Fibroblast of lung (primary cell): ENCODE measurements at regions not wholly inside any gene's neighbourhood (a gene's known extent, or its start where the extent isn't known, plus 50 kb on each side); places are given as distances from the start of the nearest gene placed in this dataset.

Experiments used
- DNase-seq, 2 donors: peaks; one replicate each; pipeline versions ENCODE4 v3.0.0 to v3.0.0-alpha.2; 2010; ENCODE audit warnings: low read depth in 2 of 2
- H2AFZ ChIP-seq: 2 replicates; pipeline ENCODE4 v1.5.1; 2012; ENCODE audit warnings: low read length, control low read depth, inconsistent platforms
- H3K27ac ChIP-seq: 2 replicates; pipeline ENCODE4 v1.5.1; 2011; ENCODE audit warnings: low read length, control low read depth; ENCODE audit not compliant: insufficient read depth
- H3K27me3 ChIP-seq: 2 replicates; pipeline ENCODE4 v1.5.1; 2011; ENCODE audit warnings: mild to moderate bottlenecking, low read length; ENCODE audit not compliant: control insufficient read depth, insufficient read depth
- H3K36me3 ChIP-seq: 2 replicates; pipeline ENCODE4 v1.5.1; 2011; ENCODE audit warnings: low read length; ENCODE audit not compliant: control insufficient read depth, insufficient read depth
- H3K4me1 ChIP-seq: 2 replicates; pipeline ENCODE4 v1.5.1; 2011; ENCODE audit warnings: low read length; ENCODE audit not compliant: control insufficient read depth, insufficient read depth; ENCODE audit errors: extremely low read depth
- H3K4me2 ChIP-seq: 2 replicates; pipeline ENCODE4 v1.5.1; 2011; ENCODE audit warnings: low read length, control low read depth; ENCODE audit not compliant: insufficient read depth; ENCODE audit errors: extremely low read depth
- H3K4me3 ChIP-seq, 4 experiments: fragments of 200-600 bp in 1 of 4; sonication (generic) in 1 of 4; replicated peaks in 1 of 4; 2 replicates each; pipeline ENCODE4 v1.5.1; 2011 to 2016; ENCODE audit warnings: low read length in 4 of 4, low read depth in 3 of 4, mild to moderate bottlenecking in 3 of 4, control low read depth in 2 of 4, inconsistent platforms in 1 of 4, mixed read lengths in 1 of 4; ENCODE audit not compliant: insufficient read depth in 1 of 4; ENCODE audit errors: control extremely low read depth in 1 of 4
- H3K79me2 ChIP-seq: 2 replicates; pipeline ENCODE4 v1.5.1; 2012; ENCODE audit warnings: mild to moderate bottlenecking, low read length, inconsistent platforms; ENCODE audit not compliant: control insufficient read depth, insufficient read depth
- H3K9ac ChIP-seq: 2 replicates; pipeline ENCODE4 v1.5.1; 2011; ENCODE audit warnings: mild to moderate bottlenecking, low read length, control low read depth; ENCODE audit not compliant: insufficient read depth
- H3K9me3 ChIP-seq: 2 replicates; pipeline ENCODE4 v1.5.1; 2012; ENCODE audit warnings: low read depth, low read length; ENCODE audit not compliant: control insufficient read depth, insufficient read depth
- H4K20me1 ChIP-seq: 2 replicates; pipeline ENCODE4 v1.5.1; 2011; ENCODE audit warnings: low read length; ENCODE audit not compliant: control insufficient read depth, insufficient read depth; ENCODE audit errors: extremely low read depth
- EZH2 ChIP-seq: IDR thresholded peaks from 2 replicates; pipeline ENCODE4 v1.5.1; 2012; ENCODE audit warnings: low read length, control low read depth, mild to moderate bottlenecking; ENCODE audit errors: missing control alignments
- TF ChIP-seq, protein P1 (sequence below), 2 donors: IDR thresholded peaks in 1 of 2; conservative IDR thresholded peaks in 1 of 2; 1 replicate in 1 of 2; 2 replicates in 1 of 2; pipeline ENCODE4 v1.5.1; 2011 to 2012; ENCODE audit warnings: low read length in 2 of 2, control low read depth in 1 of 2, inconsistent platforms in 1 of 2, low read depth in 1 of 2, mild to moderate bottlenecking in 1 of 2

DNA sequence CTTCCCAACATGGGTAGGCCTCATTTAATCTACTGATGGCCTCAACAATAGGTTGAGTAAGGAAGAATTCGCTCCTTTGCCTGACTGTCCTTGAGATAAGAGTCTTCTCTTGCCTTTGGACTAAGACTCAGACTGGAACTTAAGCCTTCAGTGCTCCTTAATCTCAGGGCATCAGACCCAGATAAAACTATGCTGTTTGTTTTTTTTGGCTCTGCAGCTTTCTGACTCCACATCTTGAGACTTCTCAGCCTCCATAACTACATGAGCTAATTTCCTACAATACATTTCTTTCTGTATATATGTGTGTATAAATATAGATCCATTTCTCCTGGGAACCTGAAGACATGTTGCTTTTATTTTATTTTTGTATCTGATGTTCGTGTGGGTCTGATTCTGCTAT lies 1470.7 kb upstream of the PRMT6 start:
- Histone ChIP-seq H3K4me1 (no peaks in the 10 kb centered on the region), H4K20me1 (no peaks in the 10 kb centered on the region)

DNA sequence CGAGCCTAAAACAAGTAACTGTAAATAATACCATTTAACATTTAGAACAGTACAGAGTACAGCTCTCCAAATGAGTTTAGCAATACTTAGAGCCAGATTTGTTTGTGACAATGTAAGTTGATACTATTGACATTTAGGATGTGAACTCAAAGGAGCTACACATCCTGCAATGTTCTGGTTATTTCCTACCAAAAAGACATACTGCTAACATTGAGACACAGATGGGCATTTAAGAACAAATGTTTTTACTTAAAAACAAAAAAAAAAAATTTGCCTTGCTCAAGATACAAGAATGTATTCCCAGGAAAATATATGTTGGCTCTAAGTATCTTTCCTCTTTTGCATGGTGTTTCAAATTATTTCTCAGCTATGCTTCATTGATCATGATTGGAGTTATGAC lies 1464.8 kb upstream of the PRMT6 start:
- Histone ChIP-seq H3K27me3 (no peaks in the 10 kb centered on the region), H3K4me2 (no peak overlapping the region), H3K36me3 (no peaks in the 10 kb centered on the region), H3K4me1 (no peaks in the 10 kb centered on the region), H3K9ac (no peak overlapping the region), H2AFZ (no peak overlapping the region), H3K4me3 (no peak overlapping the region), H3K27ac (no peak overlapping the region), H4K20me1 (no peaks in the 10 kb centered on the region), H3K79me2 (no peaks in the 10 kb centered on the region), H3K9me3 (no peaks in the 10 kb centered on the region)
- no peak for DNase-seq
- TF ChIP-seq, protein P1, sequence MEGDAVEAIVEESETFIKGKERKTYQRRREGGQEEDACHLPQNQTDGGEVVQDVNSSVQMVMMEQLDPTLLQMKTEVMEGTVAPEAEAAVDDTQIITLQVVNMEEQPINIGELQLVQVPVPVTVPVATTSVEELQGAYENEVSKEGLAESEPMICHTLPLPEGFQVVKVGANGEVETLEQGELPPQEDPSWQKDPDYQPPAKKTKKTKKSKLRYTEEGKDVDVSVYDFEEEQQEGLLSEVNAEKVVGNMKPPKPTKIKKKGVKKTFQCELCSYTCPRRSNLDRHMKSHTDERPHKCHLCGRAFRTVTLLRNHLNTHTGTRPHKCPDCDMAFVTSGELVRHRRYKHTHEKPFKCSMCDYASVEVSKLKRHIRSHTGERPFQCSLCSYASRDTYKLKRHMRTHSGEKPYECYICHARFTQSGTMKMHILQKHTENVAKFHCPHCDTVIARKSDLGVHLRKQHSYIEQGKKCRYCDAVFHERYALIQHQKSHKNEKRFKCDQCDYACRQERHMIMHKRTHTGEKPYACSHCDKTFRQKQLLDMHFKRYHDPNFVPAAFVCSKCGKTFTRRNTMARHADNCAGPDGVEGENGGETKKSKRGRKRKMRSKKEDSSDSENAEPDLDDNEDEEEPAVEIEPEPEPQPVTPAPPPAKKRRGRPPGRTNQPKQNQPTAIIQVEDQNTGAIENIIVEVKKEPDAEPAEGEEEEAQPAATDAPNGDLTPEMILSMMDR (conservative IDR thresholded peaks at IDR 0.05 in 1 of 2, IDR thresholded peaks at IDR 0.05 in 1 of 2; ENCODE audit: low read depth in 1 of 2, low read length in 2 of 2), result no peak
- TF ChIP-seq EZH2, result no peak

More for the DNA sequence above, 1470.7 kb upstream of the PRMT6 start:
- Histone ChIP-seq H2AFZ (no peak overlapping the region), H3K4me2 (no peak overlapping the region), H3K9ac (no peak overlapping the region), H3K27ac (no peak overlapping the region), H3K4me3 (no peak overlapping the region), H3K36me3 (no peaks in the 10 kb centered on the region), H3K9me3 (no peaks in the 10 kb centered on the region), H3K27me3 (no peaks in the 10 kb centered on the region), H3K79me2 (no peaks in the 10 kb centered on the region)
- DNase-seq, result no peak
- TF ChIP-seq, protein P1 (conservative IDR thresholded peaks at IDR 0.05 in 1 of 2, IDR thresholded peaks at IDR 0.05 in 1 of 2; ENCODE audit: low read depth in 1 of 2, low read length in 2 of 2), result no peak
- TF ChIP-seq EZH2, result no peak

DNA sequence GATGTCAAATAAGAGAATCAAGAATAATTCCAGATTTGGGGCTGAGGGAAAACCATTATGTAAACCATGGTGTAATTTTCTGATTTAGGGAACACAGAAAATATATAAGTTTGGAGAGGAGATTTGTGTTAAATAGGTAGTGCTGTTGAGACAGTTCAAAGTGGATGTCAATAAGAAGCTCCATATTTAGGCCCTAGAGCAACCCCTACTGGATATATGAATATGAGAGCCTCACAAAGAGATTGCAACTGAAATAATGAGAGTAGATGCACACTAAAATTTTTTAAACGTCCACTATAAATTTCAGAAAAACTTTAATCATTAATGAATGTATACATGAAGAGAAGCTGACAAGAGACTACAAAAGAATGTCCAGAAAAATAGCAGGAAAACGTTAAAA lies 1447.8 kb upstream of the PRMT6 start:
- TF ChIP-seq EZH2, result no peak
- TF ChIP-seq, protein P1 (conservative IDR thresholded peaks at IDR 0.05 in 1 of 2, IDR thresholded peaks at IDR 0.05 in 1 of 2; ENCODE audit: low read depth in 1 of 2, low read length in 2 of 2), result no peak
- Histone ChIP-seq H3K27me3 (no peaks in the 10 kb centered on the region), H4K20me1 (no peaks in the 10 kb centered on the region), H3K4me2 (no peak overlapping the region), H3K27ac (no peak overlapping the region), H3K9ac (no peak overlapping the region), H3K79me2 (no peaks in the 10 kb centered on the region), H3K9me3 (no peaks in the 10 kb centered on the region), H3K36me3 (no peaks in the 10 kb centered on the region), H3K4me1 (no peaks in the 10 kb centered on the region), H3K4me3 (no peak overlapping the region), H2AFZ (no peak overlapping the region)
- no peak for DNase-seq
